Transverse colon (tissue), 4 donors: ENCODE measurements at regions not wholly inside any gene's neighbourhood (a gene's known extent, or its start where the extent isn't known, plus 50 kb on each side); places are given as distances from the start of the nearest gene placed in this dataset.

ENCODE experiments used
- DNase-seq: peaks from one replicate; pipeline ENCODE4 v3.0.0-alpha.2; 2019
- H3K27ac ChIP-seq, 4 donors: fragments of 200-600 bp; sonication (generic); 2 replicates each; pipeline ENCODE4 v1.5.1; 2016 to 2018; ENCODE audit warnings: inconsistent platforms in 4 of 4
- H3K27me3 ChIP-seq: fragments of 200-600 bp; sonication (generic); 2 replicates; pipeline ENCODE4 v1.5.1; 2017; ENCODE audit warnings: inconsistent platforms
- H3K36me3 ChIP-seq, 4 donors: fragments of 200-600 bp; sonication (generic); 2 replicates each; pipeline ENCODE4 v1.5.1; 2017 to 2019; ENCODE audit warnings: inconsistent platforms in 4 of 4
- H3K4me1 ChIP-seq, 4 donors: fragments of 200-600 bp; sonication (generic); 2 replicates each; pipeline ENCODE4 v1.5.1; 2017 to 2020; ENCODE audit warnings: inconsistent platforms in 4 of 4
- H3K4me3 ChIP-seq, 4 donors: fragments of 200-600 bp; sonication (generic); 1 replicate in 1 of 4; 2 replicates in 3 of 4; pipeline versions ENCODE4 v1.5.1 to v1.6.1; 2017 to 2019; ENCODE audit warnings: inconsistent platforms in 4 of 4
- H3K9me3 ChIP-seq, 2 donors: fragments of 200-600 bp; sonication (generic); 2 replicates each; pipeline ENCODE4 v1.5.1; 2017 to 2019; ENCODE audit warnings: inconsistent platforms in 2 of 2
- CTCF ChIP-seq, 5 experiments: fragments of 200-600 bp in 3 of 5; fragments of 450-650 bp in 2 of 5; sonication (generic) in 3 of 5; IDR thresholded peaks; 1 replicate in 2 of 5; 2 replicates in 3 of 5; pipeline ENCODE4 v1.5.1; 2016 to 2017; ENCODE audit warnings: antibody characterized with exemption in 5 of 5, inconsistent platforms in 3 of 5, mild to moderate bottlenecking in 2 of 5, moderate library complexity in 1 of 5
- EP300 ChIP-seq: sonication (generic); formaldehyde crosslinking; IDR thresholded peaks from one replicate; pipeline ENCODE4 v1.6.1; 2017; ENCODE audit warnings: antibody characterized with exemption, low read depth
- POLR2A ChIP-seq: fragments of 450-650 bp; IDR thresholded peaks from one replicate; pipeline ENCODE4 v1.6.1; 2016; ENCODE audit warnings: antibody characterized with exemption, mild to moderate bottlenecking, moderate library complexity
- POLR2AphosphoS5 ChIP-seq, 3 donors: sonication (generic); formaldehyde crosslinking; IDR thresholded peaks; one replicate each; pipeline ENCODE4 v1.6.1; 2016; ENCODE audit warnings: antibody characterized with exemption in 3 of 3
- WGBS, 2 donors: methylation state at CpG; one replicate each; pipeline ENCODE4 v1.1.5; 2018; ENCODE audit warnings: low coverage in 1 of 2; 5-methylcytosine and 5-hydroxymethylcytosine counted together
- in situ Hi-C, 4 donors: fragments of 200-750 bp; cut with MboI; loops; one replicate each; pipeline versions ENCODE4 v1.15.0 to v1.15.1; 2017; ENCODE audit warnings: low sequenced_read_pairs in 3 of 4, low pct_ligation_motif_present in 1 of 4, low pct_unique_long_range_greater_than_20kb in 1 of 4
- intact Hi-C: fragments of 100-400 bp; cut with DNase I; formaldehyde crosslinking; loops from one replicate; pipeline ENCODE4 v1.15.1; 2023; ENCODE audit warnings: low total_unique reads

GRCh38 chr12:105956662-105957457, 181.9 kb downstream of the NUAK1 start:
- 13 to 57% methylated on average over 1 to 2 of the region's 2 CpGs for WGBS, 2 donors
- H3K9me3 ChIP-seq: no peaks in the 10 kb centered on the region
- no peaks in the 10 kb centered on the region for H3K36me3 ChIP-seq
- H3K27ac ChIP-seq: no peak overlapping the region
- no peak for TF ChIP-seq POLR2AphosphoS5 (IDR thresholded peaks at IDR 0.05)
- TF ChIP-seq EP300: no peak
- TF ChIP-seq POLR2A: no peak
- TF ChIP-seq CTCF (IDR thresholded peaks at IDR 0.05): no peak
- intact Hi-C loops: no loop called here
- H3K27me3 ChIP-seq: no peaks in the 10 kb centered on the region
- H3K4me1 ChIP-seq: no peaks in the 10 kb centered on the region
- DNase-seq: no peak
- H3K4me3 ChIP-seq: no peak overlapping the region
- in situ Hi-C loops: no loop called here

GRCh38 chr12:105960319-105961083, 178.3 kb downstream of the NUAK1 start:
- no peak for TF ChIP-seq POLR2AphosphoS5 (IDR thresholded peaks at IDR 0.05)
- TF ChIP-seq POLR2A: no peak
- TF ChIP-seq CTCF (IDR thresholded peaks at IDR 0.05): no peak
- no peak for TF ChIP-seq EP300
- DNase-seq: no peak
- H3K9me3 ChIP-seq: no peaks in the 10 kb centered on the region
- H3K36me3 ChIP-seq: no peaks in the 10 kb centered on the region
- H3K27me3 ChIP-seq: no peaks in the 10 kb centered on the region
- in situ Hi-C loops (no loop called here), intact Hi-C loops (no loop called here)
- no peak overlapping the region for H3K4me3 ChIP-seq
- H3K27ac ChIP-seq: no peak overlapping the region
- no peaks in the 10 kb centered on the region for H3K4me1 ChIP-seq
- 20 to 42% methylated on average over 1 to 3 of the region's 3 CpGs for WGBS, 2 donors

- no peak for TF ChIP-seq EP300
- TF ChIP-seq POLR2A: no peak
- TF ChIP-seq POLR2AphosphoS5 (IDR thresholded peaks at IDR 0.05): no peak
- no peak for TF ChIP-seq CTCF (IDR thresholded peaks at IDR 0.05)
- intact Hi-C loops: no loop called here
- no peaks in the 10 kb centered on the region for H3K9me3 ChIP-seq
- H3K27me3 ChIP-seq: no peaks in the 10 kb centered on the region
- H3K4me3 ChIP-seq: no peak overlapping the region
- peaks cover 0 to 3% (median 0%) of the 10 kb centered on the region in 4 donors for H3K4me1 ChIP-seq
- no peak overlapping the region for H3K27ac ChIP-seq
- WGBS, 2 donors: 92 to 100% methylated on average over 1 of the region's 1 CpG
- no peaks in the 10 kb centered on the region for H3K36me3 ChIP-seq
- in situ Hi-C loops: no loop called here
- DNase-seq: no peak
Observed at GRCh38 chr12:105961821-105962671, 176.7 kb downstream of the NUAK1 start.
